ENCODE measurements at regions not wholly inside any gene's neighbourhood (a gene's known extent, or its start where the extent isn't known, plus 50 kb on each side); places are given as distances from the start of the nearest gene placed in this dataset.

DNA sequence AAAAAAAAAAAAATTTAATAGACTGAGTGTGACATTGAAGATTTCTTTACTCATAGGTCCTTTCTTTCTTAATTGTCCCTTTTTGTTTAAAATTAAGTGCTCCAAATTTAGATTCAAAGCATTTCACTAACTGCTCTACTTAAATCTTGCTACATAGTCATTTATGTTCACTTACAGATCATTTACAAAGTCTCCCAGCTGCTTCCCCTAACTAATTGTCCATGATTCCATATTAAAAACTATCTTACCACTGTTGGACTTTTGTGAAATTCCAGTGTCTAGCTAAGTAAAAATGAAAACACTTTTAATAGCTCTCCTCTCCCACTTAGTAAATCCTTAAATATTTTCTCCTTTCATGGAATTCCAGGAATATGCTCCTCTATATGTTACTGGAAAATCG lies 850.5 kb downstream of the NR2F1-AS1 start:
- TF ChIP-seq, protein P1, sequence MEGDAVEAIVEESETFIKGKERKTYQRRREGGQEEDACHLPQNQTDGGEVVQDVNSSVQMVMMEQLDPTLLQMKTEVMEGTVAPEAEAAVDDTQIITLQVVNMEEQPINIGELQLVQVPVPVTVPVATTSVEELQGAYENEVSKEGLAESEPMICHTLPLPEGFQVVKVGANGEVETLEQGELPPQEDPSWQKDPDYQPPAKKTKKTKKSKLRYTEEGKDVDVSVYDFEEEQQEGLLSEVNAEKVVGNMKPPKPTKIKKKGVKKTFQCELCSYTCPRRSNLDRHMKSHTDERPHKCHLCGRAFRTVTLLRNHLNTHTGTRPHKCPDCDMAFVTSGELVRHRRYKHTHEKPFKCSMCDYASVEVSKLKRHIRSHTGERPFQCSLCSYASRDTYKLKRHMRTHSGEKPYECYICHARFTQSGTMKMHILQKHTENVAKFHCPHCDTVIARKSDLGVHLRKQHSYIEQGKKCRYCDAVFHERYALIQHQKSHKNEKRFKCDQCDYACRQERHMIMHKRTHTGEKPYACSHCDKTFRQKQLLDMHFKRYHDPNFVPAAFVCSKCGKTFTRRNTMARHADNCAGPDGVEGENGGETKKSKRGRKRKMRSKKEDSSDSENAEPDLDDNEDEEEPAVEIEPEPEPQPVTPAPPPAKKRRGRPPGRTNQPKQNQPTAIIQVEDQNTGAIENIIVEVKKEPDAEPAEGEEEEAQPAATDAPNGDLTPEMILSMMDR (IDR thresholded peaks at IDR 0.05; ENCODE audit: insufficient read depth, low read depth, low read length) = no peak
- H3K4me3 ChIP-seq (ENCODE audit: low read depth, low read length) = no peak overlapping the region
- no peak for DNase-seq (ENCODE audit: low read depth)

DNA sequence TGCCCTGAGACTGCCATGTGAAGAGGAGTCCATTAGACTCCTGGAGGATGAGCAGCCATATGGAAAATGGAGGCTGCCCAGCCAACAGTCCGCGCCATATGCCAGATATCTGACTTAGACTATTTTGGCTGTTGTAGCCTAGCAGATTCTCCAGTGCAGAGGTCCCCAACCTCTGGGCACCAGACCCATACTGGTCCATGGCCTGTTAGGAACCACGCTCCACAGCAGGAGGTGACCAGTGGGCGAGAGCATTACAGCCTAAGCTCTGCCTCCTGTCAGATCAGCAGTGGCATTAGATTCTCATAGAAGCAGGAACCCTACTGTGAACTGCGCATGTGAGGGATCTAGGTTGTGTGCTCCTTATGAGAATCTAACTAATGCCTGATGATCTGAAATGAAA lies 851.9 kb downstream of the NR2F1-AS1 start:
- TF ChIP-seq, protein P1 (IDR thresholded peaks at IDR 0.05; ENCODE audit: insufficient read depth, low read depth, low read length) = no peak
- no peak for DNase-seq (ENCODE audit: low read depth)
- H3K4me3 ChIP-seq (ENCODE audit: low read depth, low read length) = no peak overlapping the region

DNA sequence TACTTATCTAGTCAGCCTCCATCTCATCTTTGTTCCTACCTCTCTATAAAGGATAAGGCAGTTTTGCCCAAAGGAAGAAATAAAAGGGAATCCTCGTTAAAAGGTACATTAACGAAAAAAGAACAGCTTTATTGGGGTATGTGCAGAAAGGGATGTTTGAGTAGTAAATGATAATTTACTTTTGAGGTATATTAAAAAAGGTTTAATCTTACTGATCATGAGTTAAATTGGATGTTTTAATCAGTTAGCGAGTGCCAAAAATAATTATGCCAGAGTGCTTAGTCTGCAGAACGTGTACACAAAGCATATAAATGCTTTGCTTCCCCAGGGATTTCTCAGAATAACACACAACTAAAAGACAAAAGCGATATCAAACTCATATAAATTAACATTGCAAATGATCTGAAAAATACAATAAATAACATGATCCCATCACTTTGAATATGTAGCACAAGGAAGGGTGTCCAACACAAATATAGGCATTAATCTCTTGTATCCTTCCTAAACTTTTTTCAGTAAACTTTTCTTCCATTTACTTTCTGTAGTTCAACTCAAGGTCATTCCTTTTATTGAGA lies 865.0 kb downstream of the NR2F1-AS1 start:
- TF ChIP-seq, protein P1 (IDR thresholded peaks at IDR 0.05; ENCODE audit: insufficient read depth, low read depth, low read length) = no peak
- no peak for DNase-seq (ENCODE audit: low read depth)
- no peak overlapping the region for H3K4me3 ChIP-seq (ENCODE audit: low read depth, low read length)

DNA sequence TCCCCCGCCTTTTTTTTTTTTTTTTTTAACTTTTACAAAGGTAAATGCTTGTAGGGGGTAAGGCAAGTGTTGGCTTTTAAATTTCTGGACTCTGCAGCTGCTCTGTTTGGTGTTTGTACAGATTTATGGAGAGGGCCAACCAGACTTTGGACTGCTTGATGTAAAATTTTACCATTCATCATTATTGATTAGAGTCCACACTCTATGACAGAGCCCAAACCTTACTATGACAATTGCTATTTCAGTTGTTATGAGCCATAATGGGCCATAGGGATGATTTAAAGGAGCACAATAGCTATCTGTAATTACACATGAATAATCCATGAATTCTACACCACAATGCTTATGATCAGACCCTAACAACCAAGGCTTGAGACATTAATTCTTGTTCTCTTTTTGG lies 867.2 kb downstream of the NR2F1-AS1 start:
- TF ChIP-seq, protein P1 (IDR thresholded peaks at IDR 0.05; ENCODE audit: insufficient read depth, low read depth, low read length) = no peak
- no peak for DNase-seq (ENCODE audit: low read depth)
- no peak overlapping the region for H3K4me3 ChIP-seq (ENCODE audit: low read depth, low read length)

DNA sequence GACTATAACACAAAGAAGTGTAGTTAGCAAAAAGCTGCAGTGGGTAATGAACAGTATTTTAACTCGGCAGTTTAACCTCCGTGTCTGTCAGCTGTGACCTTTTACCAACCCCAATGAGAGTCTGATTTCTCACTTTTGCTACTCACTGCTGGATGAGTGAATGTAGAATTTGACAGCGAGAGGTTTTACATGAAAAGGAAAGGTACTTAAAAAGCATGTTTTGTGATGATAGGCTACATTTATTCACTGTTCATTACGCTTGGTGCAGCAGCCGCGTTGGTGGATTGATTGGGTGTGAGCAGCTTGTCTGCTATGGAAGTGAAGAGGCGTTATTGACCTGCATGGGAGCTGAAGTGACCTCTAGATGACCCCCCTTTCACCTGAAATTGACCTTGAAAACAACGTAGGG lies 867.7 kb downstream of the NR2F1-AS1 start:
- no peak for DNase-seq (ENCODE audit: low read depth)
- TF ChIP-seq, protein P1 (IDR thresholded peaks at IDR 0.05; ENCODE audit: insufficient read depth, low read depth, low read length) = no peak
- H3K4me3 ChIP-seq (ENCODE audit: low read depth, low read length) = no peak overlapping the region

DNA sequence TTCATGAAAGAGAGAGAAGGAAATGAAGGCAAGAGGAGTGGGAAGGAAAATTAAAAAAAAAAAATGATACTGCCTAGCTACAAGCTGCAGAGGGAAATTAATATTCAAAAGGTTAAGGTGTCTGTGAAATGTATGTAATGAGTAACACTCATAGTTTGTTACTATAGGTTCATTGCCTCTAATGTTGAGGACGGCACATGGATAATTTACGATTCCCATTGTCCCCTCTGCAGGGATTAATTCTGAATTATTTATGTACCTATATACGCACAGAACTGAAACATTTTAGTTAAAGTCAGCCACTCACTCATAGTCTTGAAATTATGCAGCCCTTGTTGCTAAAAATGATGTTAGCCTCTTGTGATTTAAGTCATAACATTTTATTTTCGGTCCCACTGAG lies 869.1 kb downstream of the NR2F1-AS1 start:
- H3K4me3 ChIP-seq (ENCODE audit: low read depth, low read length) = no peak overlapping the region
- no peak for DNase-seq (ENCODE audit: low read depth)
- TF ChIP-seq, protein P1 (IDR thresholded peaks at IDR 0.05; ENCODE audit: insufficient read depth, low read depth, low read length) = no peak

DNA sequence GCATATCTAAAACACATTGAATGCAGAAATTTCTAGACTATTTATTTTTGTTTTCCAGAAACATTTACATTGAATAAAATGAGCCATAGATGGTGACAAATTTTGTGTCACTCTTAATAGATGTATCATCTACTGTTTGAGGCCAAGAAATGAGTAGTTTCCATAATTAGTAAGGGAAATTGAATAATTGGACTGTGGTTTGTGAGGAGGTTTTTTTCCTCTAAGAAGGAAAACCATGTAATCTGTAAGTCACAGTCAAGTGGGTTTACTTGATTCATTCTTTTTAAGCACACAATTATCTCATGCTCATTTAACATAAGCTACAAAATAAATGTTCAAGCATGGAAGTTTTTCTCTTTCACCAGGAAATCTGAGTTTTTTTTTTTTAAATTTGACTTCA lies 876.4 kb downstream of the NR2F1-AS1 start:
- no peak overlapping the region for H3K4me3 ChIP-seq (ENCODE audit: low read depth, low read length)
- DNase-seq (ENCODE audit: low read depth) = no peak
- TF ChIP-seq, protein P1 (IDR thresholded peaks at IDR 0.05; ENCODE audit: insufficient read depth, low read depth, low read length) = no peak
